GM19463 (cell line): ENCODE measurements at regions not wholly inside any gene's neighbourhood (a gene's known extent, or its start where the extent isn't known, plus 50 kb on each side); places are given as distances from the start of the nearest gene placed in this dataset.
"Not testable (repeated sequence)": the region's sequence is repeated elsewhere in the genome, so short reads cannot be mapped to it uniquely, and the experiment has no call there.

ENCODE experiments used
- ATAC-seq: cut with Tn5 transposase; IDR thresholded peaks from one replicate; pipeline ENCODE4 v1.9.1; 2021; ENCODE audit warnings: mild to moderate bottlenecking, moderate library complexity; ENCODE audit not compliant: unreplicated experiment

DNA sequence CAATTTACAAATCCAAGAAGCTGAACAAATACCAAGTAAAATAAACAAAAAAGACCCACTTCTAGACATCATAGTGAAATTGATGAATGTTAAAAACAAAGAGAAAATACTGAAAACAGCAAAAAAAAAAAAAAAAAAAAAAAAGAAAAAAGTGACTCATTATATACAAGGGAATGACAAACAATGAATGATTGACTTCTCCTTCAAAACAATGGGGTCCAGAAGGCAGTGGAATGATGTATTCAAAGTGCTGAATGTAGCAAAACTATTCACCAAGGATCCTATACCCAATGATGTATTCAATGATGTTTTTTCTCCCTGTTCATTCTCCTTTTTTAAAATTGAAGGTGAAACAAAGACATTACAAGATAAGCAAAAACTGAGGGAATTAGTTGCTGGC lies 650.0 kb downstream of the UTRN start:
- no peak for ATAC-seq

DNA sequence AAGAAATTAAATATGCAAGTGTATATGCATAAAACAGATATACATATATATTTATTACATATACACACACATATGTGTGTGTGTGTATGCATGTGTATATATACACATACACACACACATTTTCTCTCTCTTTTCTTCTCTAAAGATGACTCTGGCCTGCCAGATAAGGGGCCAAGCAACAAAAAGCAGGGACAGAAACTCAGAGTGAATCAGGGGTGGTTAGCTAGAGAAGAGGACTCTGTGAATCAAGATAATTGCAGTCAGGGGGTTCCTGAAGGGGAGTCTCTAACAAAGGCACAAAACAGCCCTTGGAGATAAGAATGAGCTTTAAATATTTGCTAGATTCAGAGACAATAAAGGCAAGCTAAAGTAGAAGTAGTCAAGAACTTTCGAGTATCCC lies 650.5 kb downstream of the UTRN start:
- ATAC-seq, result no peak

DNA sequence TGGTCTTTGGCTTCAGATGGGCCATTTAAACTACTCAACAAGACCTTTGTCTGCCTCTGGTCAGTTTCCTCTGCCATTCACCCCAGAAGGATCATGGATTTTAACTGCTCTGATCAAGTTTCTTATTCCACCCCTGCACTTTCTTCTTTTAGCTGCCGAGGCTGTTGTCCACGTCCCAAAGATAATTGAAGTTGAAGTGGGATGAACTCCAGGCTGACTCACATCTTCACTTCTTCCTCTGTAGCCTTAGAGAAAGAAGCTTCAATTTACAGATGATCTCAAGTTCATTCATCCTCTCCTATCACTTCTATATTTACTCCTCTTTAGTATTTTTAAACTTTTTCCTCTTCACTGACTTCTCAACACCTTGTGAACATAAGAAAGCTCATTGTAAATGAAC lies 651.6 kb downstream of the UTRN start:
- no peak for ATAC-seq

DNA sequence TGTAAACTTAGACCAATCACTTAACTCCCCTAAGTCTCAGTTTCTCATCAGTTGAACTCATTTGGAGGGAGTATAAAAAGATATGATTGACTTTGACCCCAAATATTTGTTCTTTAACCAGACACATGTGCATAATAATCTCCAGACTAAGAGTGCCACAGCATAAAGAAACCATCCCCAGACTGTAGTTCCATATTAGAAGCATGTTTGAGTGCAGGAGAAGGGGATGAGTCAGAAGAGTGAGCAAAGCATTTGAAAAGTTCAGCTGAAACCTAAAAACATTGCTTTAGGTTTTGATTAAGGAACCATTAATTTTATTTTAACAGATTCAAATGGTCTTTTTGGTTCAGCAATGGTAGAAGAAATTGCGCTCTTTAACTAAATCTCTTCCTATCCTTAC lies 654.8 kb downstream of the UTRN start:
- ATAC-seq, result no peak

DNA sequence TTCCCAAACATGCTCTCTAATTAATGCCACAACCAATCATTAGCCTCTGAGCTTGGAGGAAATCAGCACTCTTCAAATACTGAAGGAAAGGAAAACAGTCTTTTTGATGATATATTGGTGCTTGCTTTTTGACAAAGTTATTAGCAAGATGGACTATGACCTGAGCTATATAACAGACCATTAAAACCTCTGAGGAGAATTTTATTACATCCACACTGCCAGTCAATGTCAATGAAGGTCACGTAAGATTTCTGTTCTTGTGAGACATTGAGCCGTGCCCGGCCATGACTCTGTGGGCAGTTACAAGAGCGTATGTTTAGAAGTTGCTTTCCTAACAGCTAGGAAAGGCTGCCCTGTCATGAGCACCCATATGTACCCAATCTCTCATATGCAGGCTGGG lies 659.0 kb downstream of the UTRN start:
- no peak for ATAC-seq

DNA sequence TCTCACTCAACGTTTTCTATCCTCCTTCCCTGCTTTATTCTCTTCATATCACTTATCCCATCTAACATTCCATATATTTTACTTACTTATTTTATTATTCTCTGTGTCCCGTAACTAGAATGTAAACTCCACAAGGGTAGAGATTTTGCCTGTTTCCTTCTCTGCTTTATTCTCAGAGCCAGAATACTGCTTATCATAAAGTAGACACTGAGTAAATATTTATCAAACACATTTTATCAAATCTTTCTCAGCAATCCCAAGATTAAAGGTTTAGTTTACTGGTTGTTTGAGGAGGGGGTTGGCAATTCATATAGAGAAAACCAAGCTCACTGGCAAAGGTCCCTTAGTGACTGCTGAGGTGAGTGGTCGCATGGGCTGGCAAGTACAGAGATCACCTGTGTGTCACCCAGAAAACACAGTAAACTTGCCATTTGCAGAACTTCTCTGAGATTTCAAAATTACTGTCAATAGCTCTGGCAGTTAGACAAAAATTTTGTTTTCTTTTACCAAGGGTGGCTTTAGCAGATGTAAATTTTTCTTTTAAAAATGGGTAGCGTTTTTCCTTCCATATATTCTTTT lies 662.4 kb downstream of the UTRN start:
- no peak for ATAC-seq

DNA sequence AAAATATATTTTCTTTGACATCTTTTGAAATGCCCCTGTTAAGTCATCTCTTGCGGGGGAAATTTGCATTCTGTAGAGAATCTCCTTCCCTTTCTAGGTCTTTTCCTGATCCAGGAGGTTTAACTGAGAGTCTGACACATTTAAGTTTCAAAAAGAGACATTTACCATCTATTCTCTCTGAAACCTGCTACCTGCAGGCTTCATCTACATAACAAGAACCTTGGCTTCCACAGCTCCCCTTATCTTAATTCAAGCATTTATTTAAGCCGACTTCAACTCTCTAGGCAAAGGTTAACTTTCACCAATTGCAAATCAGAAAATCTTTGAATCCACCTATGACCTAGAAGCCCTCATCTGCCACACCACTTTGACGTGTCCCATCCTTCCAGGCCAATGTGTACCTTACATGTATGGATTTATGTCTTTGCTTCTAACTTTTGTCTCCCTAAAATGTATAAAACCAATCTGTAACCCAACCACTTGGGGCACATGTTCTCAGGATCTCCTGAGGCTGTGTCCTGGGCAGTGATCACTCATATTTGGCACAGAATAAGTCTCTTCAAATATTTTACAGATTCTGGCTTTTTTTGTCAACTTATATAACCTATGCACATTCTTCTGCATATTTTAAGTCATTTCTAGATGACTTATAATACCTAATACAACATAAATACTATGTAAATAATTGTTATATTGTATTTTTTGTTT lies 666.7 kb downstream of the UTRN start:
- no peak for ATAC-seq

DNA sequence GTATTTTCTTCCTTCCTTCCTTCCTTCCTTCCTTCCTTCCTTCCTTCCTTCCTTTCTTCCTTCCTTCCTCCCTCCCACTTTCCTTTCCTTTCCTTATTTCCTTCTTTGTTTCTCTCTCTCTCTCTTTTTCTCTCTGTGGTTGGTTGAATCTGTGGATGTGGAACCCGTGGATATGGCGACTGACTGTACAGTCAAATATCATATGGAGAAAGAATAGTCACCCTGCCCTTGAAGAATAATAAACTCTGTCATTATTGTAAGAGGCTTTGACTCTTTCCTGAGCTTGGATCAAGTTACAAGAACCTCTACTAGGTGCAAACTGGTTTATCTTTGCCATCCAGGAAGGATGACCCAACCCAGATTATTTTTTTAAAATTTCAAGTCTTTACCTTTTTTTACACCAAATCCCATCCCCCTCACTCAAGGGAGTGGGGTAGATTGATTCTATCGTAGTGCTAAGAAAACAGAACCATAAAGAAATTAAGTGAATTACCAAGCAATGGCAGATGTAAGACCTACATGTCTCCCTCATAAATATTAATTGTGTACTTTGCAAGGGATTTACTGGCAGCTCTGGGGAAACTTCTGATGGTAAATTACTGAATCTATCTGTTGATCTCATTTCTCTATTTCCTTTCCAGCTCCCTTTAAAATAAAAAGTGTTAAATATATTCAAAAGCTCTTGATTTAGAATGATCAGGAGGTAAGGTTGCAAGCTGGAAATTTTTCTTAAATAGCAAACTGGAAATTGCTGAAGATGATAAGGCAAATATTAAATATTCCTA lies 667.5 kb downstream of the UTRN start:
- no peak for ATAC-seq

DNA sequence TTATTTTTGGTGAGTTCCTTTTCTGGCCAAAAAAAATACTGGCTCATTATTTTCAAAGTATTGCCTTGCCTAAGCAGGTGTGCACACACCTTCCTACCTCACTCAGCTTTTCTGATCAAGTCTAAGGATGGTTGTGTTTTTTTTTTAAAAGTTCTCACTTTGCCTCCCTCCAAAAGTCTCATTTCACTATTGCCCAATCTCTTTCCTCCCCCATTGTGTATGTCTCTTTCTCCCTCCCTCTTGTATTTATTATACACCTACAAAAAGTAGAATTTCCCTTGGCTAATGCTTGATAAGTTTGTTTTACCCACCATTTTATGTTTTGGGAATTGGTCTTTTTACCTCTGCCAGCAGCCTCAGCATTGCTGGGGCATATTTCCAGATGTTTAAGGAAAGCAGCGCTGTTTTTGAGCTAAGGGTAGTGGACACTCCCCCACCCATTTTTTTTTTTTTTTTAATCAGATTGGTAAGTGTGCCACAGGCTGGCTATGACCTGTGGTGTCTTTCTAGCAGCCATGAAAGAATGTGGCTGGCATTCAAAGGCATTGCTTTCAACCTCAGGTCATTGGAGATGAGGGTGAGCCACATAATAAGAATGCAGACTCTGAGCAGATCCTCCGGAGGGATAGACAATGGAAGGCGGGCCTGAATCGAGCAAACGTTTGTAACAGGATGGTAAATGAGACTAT lies 668.6 kb downstream of the UTRN start:
- ATAC-seq, result no peak

DNA sequence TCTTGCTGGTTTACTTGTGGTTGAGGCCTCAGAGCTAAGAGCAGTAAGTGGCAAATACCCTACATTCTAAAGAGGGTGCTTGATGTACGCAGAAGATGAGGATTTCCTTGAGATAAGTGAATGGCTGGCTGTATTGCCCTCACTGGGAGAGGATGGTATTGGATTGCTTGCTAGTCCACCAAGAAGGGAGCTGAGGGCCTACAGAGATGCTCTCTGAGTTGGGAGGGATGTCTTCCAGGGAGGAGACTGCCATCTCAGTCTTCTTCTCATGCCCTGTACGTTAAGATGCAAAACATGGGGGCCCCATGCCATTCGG lies 669.1 kb downstream of the UTRN start:
- ATAC-seq, result no peak

DNA sequence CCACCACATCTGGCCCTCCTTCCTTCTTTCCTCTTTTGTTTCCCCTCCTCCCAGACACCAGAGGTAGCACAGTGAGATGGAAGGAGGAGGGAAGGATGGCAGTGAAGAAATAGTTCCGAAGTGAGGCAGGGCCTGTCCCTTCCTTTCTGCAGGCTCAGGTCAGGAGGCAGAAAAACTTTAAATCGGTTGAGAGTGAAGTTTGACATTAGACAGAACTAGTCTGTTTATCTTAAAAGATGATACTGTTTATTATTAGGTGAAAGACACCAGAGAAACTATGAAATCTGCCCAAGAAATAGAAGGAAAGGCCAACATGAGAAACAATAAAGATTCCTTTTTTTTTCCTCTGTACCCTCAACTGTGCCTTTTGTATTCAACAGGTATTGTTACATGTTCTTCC lies 670.3 kb downstream of the UTRN start:
- no peak for ATAC-seq

DNA sequence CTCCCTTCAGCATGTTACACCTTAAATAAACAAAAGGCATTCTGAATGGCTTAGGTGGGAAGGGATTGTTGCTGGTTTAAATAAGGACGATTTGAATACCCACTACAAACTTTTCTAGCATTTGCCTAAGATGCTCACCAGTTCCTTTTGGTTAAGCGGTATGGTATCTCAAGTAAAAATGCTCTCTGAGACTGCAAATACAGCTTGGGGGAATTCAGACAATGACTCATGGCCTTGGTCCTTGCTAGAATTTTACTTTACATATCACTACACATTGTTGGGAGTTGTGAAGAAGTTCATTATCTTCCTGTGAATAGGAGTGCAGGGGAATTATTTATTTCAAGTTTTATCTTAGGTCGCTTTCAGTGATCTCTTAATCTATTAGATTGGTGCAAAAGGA lies 670.7 kb downstream of the UTRN start:
- ATAC-seq, result no peak

DNA sequence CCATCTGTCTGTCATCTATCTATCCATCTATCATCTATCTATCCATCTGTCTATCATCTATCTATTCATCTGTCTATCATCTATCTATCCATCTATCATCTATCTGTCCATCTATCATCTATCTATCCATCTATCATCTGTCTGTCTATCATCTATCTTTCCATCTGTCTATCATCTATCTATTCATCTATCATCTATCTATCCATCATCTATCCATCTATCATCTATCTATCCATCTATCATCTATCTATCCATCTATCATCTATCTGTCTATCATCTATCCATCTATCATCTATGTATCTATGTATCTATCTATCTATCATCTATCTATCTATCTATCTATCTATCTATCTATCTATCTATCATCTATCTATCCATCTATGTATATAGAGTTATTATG lies 671.6 kb downstream of the UTRN start:
- ATAC-seq, result not testable (repeated sequence)

DNA sequence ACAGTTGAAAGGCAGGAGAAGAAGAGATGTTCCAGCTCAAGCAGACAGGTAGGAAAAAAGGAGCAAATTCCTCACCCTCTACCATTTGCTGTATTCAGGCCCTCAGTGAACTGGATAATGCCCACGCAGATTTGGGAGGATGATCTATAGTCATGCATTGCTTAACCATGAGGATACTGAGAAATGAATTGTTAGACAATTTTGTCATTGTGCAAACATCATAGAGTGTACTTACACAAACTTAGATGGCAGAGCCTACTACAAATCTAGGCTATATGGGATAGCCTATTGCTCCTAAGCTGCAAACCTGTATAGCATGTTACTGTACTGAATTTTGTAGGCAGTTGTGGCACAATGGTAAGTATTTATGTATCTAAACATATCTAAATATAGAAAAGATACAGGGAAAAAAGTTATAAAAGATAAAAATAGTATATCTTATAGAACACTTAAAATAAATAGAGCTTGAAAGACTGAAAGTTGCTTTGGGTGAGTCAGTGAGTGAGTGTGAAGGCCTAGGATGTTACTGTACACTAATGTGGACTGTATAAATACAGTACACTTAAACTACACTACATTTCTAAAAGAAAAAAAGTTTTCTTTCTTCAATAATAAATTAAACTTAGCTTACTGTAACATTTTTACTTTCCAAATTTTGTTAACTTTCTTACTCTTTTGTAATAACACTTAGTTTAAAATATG lies 672.3 kb downstream of the UTRN start:
- ATAC-seq, result no peak

DNA sequence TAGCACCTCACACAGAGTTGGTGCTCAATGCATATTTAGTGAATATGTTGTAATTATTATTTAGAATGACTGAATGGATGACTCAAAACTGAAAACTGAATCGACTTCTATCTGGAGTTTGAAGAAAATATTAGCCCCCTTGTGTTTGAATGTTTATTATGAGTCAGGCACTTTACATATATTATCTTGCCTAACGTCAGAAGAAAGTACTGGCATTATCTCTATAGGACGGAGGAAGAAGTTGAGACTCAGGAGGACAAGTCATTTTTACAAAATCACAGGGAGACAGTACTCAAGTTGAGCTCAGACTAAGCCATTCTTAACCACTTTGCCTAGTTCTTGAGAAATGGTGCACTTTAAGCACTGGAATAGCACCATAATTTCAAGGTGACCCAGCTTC lies 684.0 kb downstream of the UTRN start:
- ATAC-seq, result no peak

DNA sequence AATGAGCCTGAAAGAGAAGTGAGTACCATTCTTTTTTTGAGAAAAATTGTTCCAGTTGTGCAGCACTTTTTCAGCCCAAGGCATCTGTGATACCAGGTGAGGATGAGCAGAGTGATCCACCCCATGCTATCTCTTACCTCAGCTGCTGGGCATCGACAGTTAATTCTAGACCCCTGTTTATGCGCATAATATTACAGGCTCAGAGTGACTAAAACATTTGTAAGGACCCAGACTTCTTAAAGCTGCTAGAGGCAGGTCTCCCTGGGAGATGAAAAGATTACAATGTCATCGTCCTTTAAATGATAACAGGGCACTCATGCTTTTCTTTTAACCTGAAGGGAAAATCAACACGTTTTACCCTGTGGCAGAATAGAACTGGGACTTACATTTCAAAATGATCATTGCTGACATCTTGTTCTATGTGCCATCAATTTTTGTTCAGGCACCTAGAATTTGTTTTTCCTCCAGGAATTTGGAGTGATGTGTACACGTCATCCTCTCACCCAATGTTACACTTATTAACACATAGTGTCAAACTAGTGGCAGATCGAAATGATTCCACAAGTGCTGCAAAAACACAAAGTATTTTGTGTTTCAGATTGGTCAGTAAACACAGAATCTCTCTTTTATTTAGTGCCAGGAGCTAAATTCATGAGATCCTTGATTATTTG lies 684.6 kb downstream of the UTRN start:
- ATAC-seq, result no peak

DNA sequence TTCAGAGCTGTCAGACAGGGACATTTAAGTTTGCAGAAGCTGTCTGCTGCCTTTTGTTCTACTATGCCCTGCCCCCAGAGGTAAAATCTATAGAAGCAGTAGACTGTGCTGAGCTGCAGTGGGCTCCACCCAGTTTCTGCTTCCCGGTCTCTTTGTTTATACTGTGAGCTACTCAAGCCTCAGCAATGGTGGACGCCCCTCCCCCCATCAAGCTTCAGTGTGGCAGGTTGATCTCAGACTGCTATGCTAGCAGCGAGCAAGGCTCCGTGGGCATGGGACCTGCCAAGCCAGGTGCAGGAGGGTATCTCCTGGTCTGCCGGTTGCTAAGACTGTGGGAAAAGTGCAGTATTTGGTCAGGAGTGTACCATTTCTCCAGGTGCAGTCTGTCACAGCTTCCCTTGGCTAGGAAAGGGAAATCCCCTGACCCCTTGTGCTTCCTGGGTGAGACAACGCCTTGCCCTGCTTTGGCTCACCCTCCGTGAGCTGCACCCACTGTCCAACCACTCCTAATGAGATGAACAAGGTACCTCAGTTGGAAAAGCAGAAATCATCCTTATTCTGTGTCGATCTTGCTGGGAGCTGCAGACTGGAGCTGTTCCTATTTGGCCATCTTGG lies 692.2 kb downstream of the UTRN start:
- ATAC-seq, result not testable (repeated sequence)

DNA sequence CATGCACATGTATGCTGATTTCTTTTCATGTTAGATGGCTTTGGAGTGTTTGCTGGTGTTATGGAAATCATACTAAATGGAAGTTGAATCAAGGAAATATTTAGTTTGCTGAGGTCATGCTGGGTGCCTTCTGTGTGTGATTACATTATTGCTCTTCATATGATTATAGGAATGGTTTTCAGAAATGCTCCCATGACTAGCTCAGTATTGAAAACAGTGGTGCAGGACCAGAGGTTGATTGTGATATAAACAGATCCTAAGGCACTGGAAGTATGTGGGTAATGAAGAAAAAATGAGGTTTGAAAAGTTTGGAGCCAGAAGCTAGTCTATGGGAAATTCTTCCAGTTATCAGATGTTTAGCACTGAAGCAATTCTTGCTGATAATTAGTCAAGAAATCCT lies 693.1 kb downstream of the UTRN start:
- no peak for ATAC-seq

DNA sequence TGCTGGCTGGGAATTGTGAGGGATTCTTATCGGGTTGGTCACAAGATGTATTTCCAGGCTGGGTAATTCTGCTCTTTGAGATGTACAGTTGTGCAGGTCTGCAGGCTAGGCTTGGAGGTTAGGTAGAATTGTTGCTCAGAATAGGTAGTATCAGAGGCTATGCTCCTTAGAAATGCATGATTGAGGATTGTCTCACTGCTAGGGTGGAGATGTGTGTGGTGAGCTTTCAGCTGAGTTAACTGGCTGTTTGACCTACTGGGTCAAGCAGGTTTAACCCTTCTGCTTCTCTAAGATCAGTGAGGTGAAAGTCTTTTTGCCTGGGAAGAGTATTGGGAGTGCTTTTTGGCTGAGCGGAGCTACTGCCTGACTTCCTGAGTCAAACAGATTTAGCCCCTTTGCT lies 701.1 kb downstream of the UTRN start:
- ATAC-seq, result no peak
